Globus pallidus (tissue), 1 donor: ENCODE measurements at regions not wholly inside any gene's neighbourhood (a gene's known extent, or its start where the extent isn't known, plus 50 kb on each side); places are given as distances from the start of the nearest gene placed in this dataset.

ENCODE experiments used
- DNase-seq: peaks from one replicate; pipeline ENCODE4 v3.0.0-alpha.2; 2015; ENCODE audit warnings: low spot score

GRCh38 chr5:68480335-68480940 lies 264.9 kb downstream of the PIK3R1 start:
- no peak for DNase-seq

- no peak for DNase-seq
Measured at GRCh38 chr5:68482199-68482598, 266.6 kb downstream of the PIK3R1 start.

GRCh38 chr5:68484307-68485068 lies 268.9 kb downstream of the PIK3R1 start:
- DNase-seq, result no peak

- DNase-seq, result no peak
Measured at GRCh38 chr5:68489556-68489955, 274.0 kb downstream of the PIK3R1 start.

- no peak for DNase-seq
Measured at GRCh38 chr5:68490406-68490805, 274.9 kb downstream of the PIK3R1 start.

GRCh38 chr5:68494771-68495170 lies 279.2 kb downstream of the PIK3R1 start:
- DNase-seq, result no peak

- DNase-seq, result no peak
Measured at GRCh38 chr5:68499987-68500386, 284.4 kb downstream of the PIK3R1 start.

GRCh38 chr5:68500813-68501212 lies 285.3 kb downstream of the PIK3R1 start:
- peak; percentile 14 for DNase-seq

GRCh38 chr5:68502531-68502930 lies 287.0 kb downstream of the PIK3R1 start:
- DNase-seq, result no peak

GRCh38 chr5:68504306-68504705 lies 288.8 kb downstream of the PIK3R1 start:
- no peak for DNase-seq

GRCh38 chr5:68505917-68506860 lies 290.6 kb downstream of the PIK3R1 start:
- DNase-seq, result no peak

GRCh38 chr5:68515514-68515913 lies 300.0 kb downstream of the PIK3R1 start:
- DNase-seq, result no peak

GRCh38 chr5:68518286-68518685 lies 302.7 kb downstream of the PIK3R1 start:
- no peak for DNase-seq

- DNase-seq, result peak; percentile 52
Measured at GRCh38 chr5:68519143-68519542, 303.6 kb downstream of the PIK3R1 start.

GRCh38 chr5:68521776-68522175 lies 306.2 kb downstream of the PIK3R1 start:
- no peak for DNase-seq

- DNase-seq, result no peak
Measured at GRCh38 chr5:68522863-68523262, 307.3 kb downstream of the PIK3R1 start.

GRCh38 chr5:68528821-68529273 lies 313.3 kb downstream of the PIK3R1 start:
- DNase-seq, result no peak

- DNase-seq, result no peak
Measured at GRCh38 chr5:68529581-68529980, 314.0 kb downstream of the PIK3R1 start.

- no peak for DNase-seq
Measured at GRCh38 chr5:68531970-68532369, 316.4 kb downstream of the PIK3R1 start.

- DNase-seq, result no peak
Measured at GRCh38 chr5:68533051-68533450, 317.5 kb downstream of the PIK3R1 start.

- DNase-seq, result no peak
Measured at GRCh38 chr5:68533571-68534084, 318.1 kb downstream of the PIK3R1 start.
